H1 (cell line): ENCODE measurements at regions not wholly inside any gene's neighbourhood (a gene's known extent, or its start where the extent isn't known, plus 50 kb on each side); places are given as distances from the start of the nearest gene placed in this dataset.

Source experiments
- CTCF ChIP-seq, 3 experiments: IDR thresholded peaks; 1 replicate in 2 of 3; 2 replicates in 1 of 3; pipeline versions ENCODE4 v1.5.1 to v1.6.1; 2011; ENCODE audit warnings: low read length in 3 of 3, mild to moderate bottlenecking in 3 of 3, inconsistent platforms in 2 of 3, low read depth in 1 of 3, moderate library complexity in 1 of 3; ENCODE audit not compliant: insufficient read depth in 1 of 3; ENCODE audit errors: control extremely low read depth in 1 of 3
- POLR2AphosphoS5 ChIP-seq: IDR thresholded peaks from 2 replicates; pipeline ENCODE4 v1.6.1; 2011; ENCODE audit warnings: low read depth, low read length
- SUZ12 ChIP-seq: fragments of 200-600 bp; sonication (generic); IDR thresholded peaks from 2 replicates; pipeline ENCODE4 v1.6.1; 2012; ENCODE audit warnings: mild to moderate bottlenecking, inconsistent platforms, low read length, moderate library complexity, mixed read lengths
- USF2 ChIP-seq: IDR thresholded peaks from 2 replicates; pipeline ENCODE4 v1.6.1; 2011; ENCODE audit warnings: low read length, improper control_type of control experiment
- ZNF274 ChIP-seq: IDR thresholded peaks from 2 replicates; pipeline ENCODE4 v1.7.0; 2012; ENCODE audit warnings: low read length, borderline replicate concordance; ENCODE audit errors: extremely low read depth

- TF ChIP-seq CTCF (IDR thresholded peaks at IDR 0.05; ENCODE audit: control extremely low read depth in 1 of 3, insufficient read depth in 1 of 3, low read depth in 1 of 3, low read length in 3 of 3) = no peak
- no peak for TF ChIP-seq SUZ12
- TF ChIP-seq ZNF274 = no peak
- TF ChIP-seq POLR2AphosphoS5 = no peak
- TF ChIP-seq USF2 = no peak
Observed at GRCh38 chr2:8148260-8149006, 533.4 kb upstream of the ID2 start.
